Ishikawa (cell line): ENCODE measurements at regions not wholly inside any gene's neighbourhood (a gene's known extent, or its start where the extent isn't known, plus 50 kb on each side); places are given as distances from the start of the nearest gene placed in this dataset.

Experiments
- CEBPB ChIP-seq: IDR thresholded peaks from 2 replicates; pipeline ENCODE4 v1.6.1; 2012
- CREB1 ChIP-seq: IDR thresholded peaks from 2 replicates; pipeline ENCODE4 v1.6.1; 2012; ENCODE audit warnings: low read depth
- EGR1 ChIP-seq: IDR thresholded peaks from 2 replicates; pipeline ENCODE4 v1.6.1; 2012
- EP300 ChIP-seq: IDR thresholded peaks from 2 replicates; pipeline ENCODE4 v1.6.1; 2012; ENCODE audit warnings: borderline replicate concordance
- FOXM1 ChIP-seq: IDR thresholded peaks from 2 replicates; pipeline ENCODE4 v1.6.1; 2012; ENCODE audit warnings: low read depth, borderline replicate concordance
- MAX ChIP-seq: IDR thresholded peaks from 2 replicates; pipeline ENCODE4 v1.6.1; 2012
- NFIC ChIP-seq: IDR thresholded peaks from 2 replicates; pipeline ENCODE4 v1.6.1; 2012
- RAD21 ChIP-seq: IDR thresholded peaks from 2 replicates; pipeline ENCODE4 v1.6.1; 2012; ENCODE audit warnings: low read depth
- TAF1 ChIP-seq: IDR thresholded peaks from 2 replicates; pipeline ENCODE4 v1.6.1; 2012; ENCODE audit warnings: low read depth, mild to moderate bottlenecking
- TCF12 ChIP-seq: IDR thresholded peaks from 2 replicates; pipeline ENCODE4 v1.6.1; 2012; ENCODE audit warnings: low read depth
- TEAD4 ChIP-seq: IDR thresholded peaks from 2 replicates; pipeline ENCODE4 v1.6.1; 2012
- USF1 ChIP-seq: IDR thresholded peaks from 2 replicates; pipeline ENCODE4 v1.6.1; 2012
- YY1 ChIP-seq: IDR thresholded peaks from 2 replicates; pipeline ENCODE4 v1.6.1; 2012; ENCODE audit warnings: low read depth
- ZBTB7A ChIP-seq: IDR thresholded peaks from 2 replicates; pipeline ENCODE4 v1.6.1; 2012; ENCODE audit warnings: low read depth
- TF ChIP-seq, protein P1 (sequence below): IDR thresholded peaks from 2 replicates; pipeline ENCODE4 v1.6.1; 2012; ENCODE audit warnings: low read depth, mild to moderate bottlenecking

- TF ChIP-seq CREB1 (no peak), TAF1 (no peak), EP300 (no peak), NFIC (no peak), USF1 (no peak), MAX (no peak), YY1 (no peak), FOXM1 (no peak), TEAD4 (no peak), RAD21 (no peak), CEBPB (no peak), TCF12 (no peak), ZBTB7A (no peak), EGR1 (no peak)
- TF ChIP-seq, protein P1, sequence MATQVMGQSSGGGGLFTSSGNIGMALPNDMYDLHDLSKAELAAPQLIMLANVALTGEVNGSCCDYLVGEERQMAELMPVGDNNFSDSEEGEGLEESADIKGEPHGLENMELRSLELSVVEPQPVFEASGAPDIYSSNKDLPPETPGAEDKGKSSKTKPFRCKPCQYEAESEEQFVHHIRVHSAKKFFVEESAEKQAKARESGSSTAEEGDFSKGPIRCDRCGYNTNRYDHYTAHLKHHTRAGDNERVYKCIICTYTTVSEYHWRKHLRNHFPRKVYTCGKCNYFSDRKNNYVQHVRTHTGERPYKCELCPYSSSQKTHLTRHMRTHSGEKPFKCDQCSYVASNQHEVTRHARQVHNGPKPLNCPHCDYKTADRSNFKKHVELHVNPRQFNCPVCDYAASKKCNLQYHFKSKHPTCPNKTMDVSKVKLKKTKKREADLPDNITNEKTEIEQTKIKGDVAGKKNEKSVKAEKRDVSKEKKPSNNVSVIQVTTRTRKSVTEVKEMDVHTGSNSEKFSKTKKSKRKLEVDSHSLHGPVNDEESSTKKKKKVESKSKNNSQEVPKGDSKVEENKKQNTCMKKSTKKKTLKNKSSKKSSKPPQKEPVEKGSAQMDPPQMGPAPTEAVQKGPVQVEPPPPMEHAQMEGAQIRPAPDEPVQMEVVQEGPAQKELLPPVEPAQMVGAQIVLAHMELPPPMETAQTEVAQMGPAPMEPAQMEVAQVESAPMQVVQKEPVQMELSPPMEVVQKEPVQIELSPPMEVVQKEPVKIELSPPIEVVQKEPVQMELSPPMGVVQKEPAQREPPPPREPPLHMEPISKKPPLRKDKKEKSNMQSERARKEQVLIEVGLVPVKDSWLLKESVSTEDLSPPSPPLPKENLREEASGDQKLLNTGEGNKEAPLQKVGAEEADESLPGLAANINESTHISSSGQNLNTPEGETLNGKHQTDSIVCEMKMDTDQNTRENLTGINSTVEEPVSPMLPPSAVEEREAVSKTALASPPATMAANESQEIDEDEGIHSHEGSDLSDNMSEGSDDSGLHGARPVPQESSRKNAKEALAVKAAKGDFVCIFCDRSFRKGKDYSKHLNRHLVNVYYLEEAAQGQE: no peak
Measured at GRCh38 chr5:90279091-90279490, 130.5 kb downstream of the CETN3 start.

DNA sequence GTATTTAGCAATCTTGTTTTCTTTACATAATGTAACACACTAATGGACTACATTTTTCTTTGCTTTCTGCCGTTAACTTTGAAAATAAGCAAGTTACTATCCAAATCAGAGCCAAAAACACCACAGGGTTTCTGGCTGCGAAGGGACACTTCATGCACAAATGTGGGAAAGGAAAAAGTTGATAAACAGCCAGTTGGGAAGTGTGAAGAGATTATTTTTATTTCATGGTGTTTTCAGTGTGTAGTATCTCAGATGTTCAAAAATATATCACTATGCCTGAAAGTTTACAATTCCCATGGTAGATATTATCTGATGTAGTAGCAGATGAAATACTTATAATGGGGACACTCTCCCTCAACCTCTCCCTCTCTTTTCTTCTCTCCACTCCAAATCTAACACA lies 135.3 kb downstream of the CETN3 start:
- no peak for TF ChIP-seq YY1
- no peak for TF ChIP-seq FOXM1
- TF ChIP-seq CREB1: no peak
- TF ChIP-seq CEBPB: no peak
- no peak for TF ChIP-seq MAX
- no peak for TF ChIP-seq EGR1
- no peak for TF ChIP-seq TEAD4
- no peak for TF ChIP-seq EP300
- no peak for TF ChIP-seq TCF12
- TF ChIP-seq NFIC: no peak
- TF ChIP-seq, protein P1: no peak
- no peak for TF ChIP-seq TAF1
- no peak for TF ChIP-seq USF1
- TF ChIP-seq ZBTB7A: no peak
- no peak for TF ChIP-seq RAD21

DNA sequence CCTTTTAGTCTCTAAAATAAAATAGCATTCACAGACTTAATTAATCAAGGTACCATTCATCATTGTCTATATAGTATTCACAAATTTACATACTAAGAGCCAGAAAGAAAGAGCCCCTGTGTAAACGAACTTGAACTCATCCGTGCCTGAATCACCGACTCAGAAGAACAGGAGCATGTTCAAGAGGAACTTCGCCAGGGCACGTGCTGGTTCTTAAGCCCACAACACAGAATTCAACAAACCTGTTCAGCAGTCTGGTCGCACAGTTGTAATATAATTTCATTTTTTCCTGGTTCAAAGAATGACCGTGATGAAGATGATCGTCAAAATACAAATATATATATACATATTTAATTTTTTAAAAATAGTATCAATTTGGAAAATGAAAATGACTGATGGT lies 141.9 kb downstream of the CETN3 start:
- no peak for TF ChIP-seq ZBTB7A
- TF ChIP-seq CREB1: no peak
- no peak for TF ChIP-seq FOXM1
- no peak for TF ChIP-seq USF1

- TF ChIP-seq, protein P1: no peak
- TF ChIP-seq TCF12 (no peak), TEAD4 (no peak), MAX (no peak), RAD21 (no peak), NFIC (no peak)
Measured at GRCh38 chr5:90265545-90265857, 144.1 kb downstream of the CETN3 start.
